NCI-H2081 (cell line): ENCODE measurements at regions not wholly inside any gene's neighbourhood (a gene's known extent, or its start where the extent isn't known, plus 50 kb on each side); places are given as distances from the start of the nearest gene placed in this dataset.

Experiments
- DNase-seq, 2 experiments: peaks; one replicate each; lab custom pipeline; 2025; lab: John Stamatoyannopoulos, UW

GRCh38 chr4:120525106-120525505 lies 397.4 kb downstream of the PRDM5 start:
- no peak for DNase-seq

- no peak for DNase-seq
Observed at GRCh38 chr4:120524237-120524636, 398.3 kb downstream of the PRDM5 start.

GRCh38 chr4:120520761-120521160 lies 401.8 kb downstream of the PRDM5 start:
- DNase-seq: no peak

- no peak for DNase-seq
Observed at GRCh38 chr4:120517966-120518365, 404.6 kb downstream of the PRDM5 start.

GRCh38 chr4:120509719-120510118 lies 412.8 kb downstream of the PRDM5 start:
- DNase-seq: no peak

- no peak for DNase-seq
Observed at GRCh38 chr4:120509222-120509621, 413.3 kb downstream of the PRDM5 start.

- no peak for DNase-seq
Observed at GRCh38 chr4:120508036-120508435, 414.5 kb downstream of the PRDM5 start.

- no peak for DNase-seq
Observed at GRCh38 chr4:120506536-120506935, 416.0 kb downstream of the PRDM5 start.

GRCh38 chr4:120498678-120499077 lies 423.8 kb downstream of the PRDM5 start:
- DNase-seq: no peak

- DNase-seq: no peak
Observed at GRCh38 chr4:120491481-120491880, 424.8 kb upstream of the MAD2L1 start.

GRCh38 chr4:120481756-120482155 lies 415.1 kb upstream of the MAD2L1 start:
- no peak for DNase-seq

- no peak for DNase-seq
Observed at GRCh38 chr4:120472447-120473131, 405.9 kb upstream of the MAD2L1 start.

- no peak for DNase-seq
Observed at GRCh38 chr4:120466429-120466828, 399.8 kb upstream of the MAD2L1 start.

- DNase-seq: no peak
Observed at GRCh38 chr4:120454788-120455187, 388.1 kb upstream of the MAD2L1 start.

- DNase-seq: no peak
Observed at GRCh38 chr4:120452536-120452935, 385.9 kb upstream of the MAD2L1 start.

- DNase-seq: no peak
Observed at GRCh38 chr4:120452001-120452400, 385.4 kb upstream of the MAD2L1 start.

- DNase-seq: no peak
Observed at GRCh38 chr4:120447774-120448173, 381.1 kb upstream of the MAD2L1 start.

- no peak for DNase-seq
Observed at GRCh38 chr4:120446051-120446567, 379.5 kb upstream of the MAD2L1 start.

GRCh38 chr4:120445186-120445585 lies 378.5 kb upstream of the MAD2L1 start:
- no peak for DNase-seq

GRCh38 chr4:120443116-120443515 lies 376.5 kb upstream of the MAD2L1 start:
- no peak for DNase-seq

GRCh38 chr4:120440730-120441129 lies 374.1 kb upstream of the MAD2L1 start:
- no peak for DNase-seq

- DNase-seq: no peak
Observed at GRCh38 chr4:120435179-120435578, 368.5 kb upstream of the MAD2L1 start.

GRCh38 chr4:120434756-120435155 lies 368.1 kb upstream of the MAD2L1 start:
- no peak for DNase-seq

- no peak for DNase-seq
Observed at GRCh38 chr4:120432301-120432860, 365.7 kb upstream of the MAD2L1 start.
